Neural progenitor cell (in vitro differentiated cells): ENCODE measurements at regions not wholly inside any gene's neighbourhood (a gene's known extent, or its start where the extent isn't known, plus 50 kb on each side); places are given as distances from the start of the nearest gene placed in this dataset.
"Not testable (repeated sequence)": the region's sequence is repeated elsewhere in the genome, so short reads cannot be mapped to it uniquely, and the experiment has no call there.

Experiments
- DNase-seq: peaks from one replicate; pipeline ENCODE4 v3.0.0-alpha.2; 2016; ENCODE audit warnings: low spot score
- H2AFZ ChIP-seq: fragments of 200-600 bp; sonication (generic); replicated peaks from 2 replicates; pipeline ENCODE4 v1.6.1; 2016; ENCODE audit warnings: antibody characterized with exemption
- H3F3A ChIP-seq: fragments of 200-600 bp; sonication (generic); 2 replicates; pipeline ENCODE4 v1.6.1; 2016; ENCODE audit warnings: antibody characterized with exemption, low read depth
- H3K27ac ChIP-seq: fragments of 200-600 bp; sonication (generic); 2 replicates; pipeline ENCODE4 v1.5.1; 2016; ENCODE audit warnings: mild to moderate bottlenecking
- H3K27me3 ChIP-seq: fragments of 200-600 bp; sonication (generic); 2 replicates; pipeline ENCODE4 v1.6.1; 2016; ENCODE audit warnings: mild to moderate bottlenecking, moderate library complexity
- H3K36me3 ChIP-seq: fragments of 200-600 bp; sonication (generic); 2 replicates; pipeline ENCODE4 v1.5.1; 2016
- H3K4me1 ChIP-seq: fragments of 200-600 bp; sonication (generic); 2 replicates; pipeline ENCODE4 v1.6.1; 2016; ENCODE audit warnings: mixed run types
- H3K4me2 ChIP-seq: fragments of 200-600 bp; sonication (generic); 2 replicates; pipeline ENCODE4 v1.6.1; 2016
- H3K4me3 ChIP-seq: fragments of 200-600 bp; sonication (generic); 2 replicates; pipeline ENCODE4 v1.5.1; 2016
- H3K79me2 ChIP-seq: fragments of 200-600 bp; sonication (generic); 2 replicates; pipeline ENCODE4 v1.6.1; 2016; ENCODE audit warnings: low read depth
- H3K9ac ChIP-seq: fragments of 200-600 bp; sonication (generic); 2 replicates; pipeline ENCODE4 v1.6.1; 2016
- H3K9me3 ChIP-seq: fragments of 200-600 bp; sonication (generic); 2 replicates; pipeline ENCODE4 v1.5.1; 2016; ENCODE audit warnings: low read depth
- H4K20me1 ChIP-seq: fragments of 200-600 bp; sonication (generic); 2 replicates; pipeline ENCODE4 v1.6.1; 2016; ENCODE audit warnings: low read depth
- H3K27ac Mint-ChIP-seq: 3 replicates; pipeline ENCODE4 v1.8.0; 2021; ENCODE audit warnings: mixed read lengths
- H3K27me3 Mint-ChIP-seq: 2 replicates; pipeline ENCODE4 v1.8.0; 2022; ENCODE audit warnings: low read depth, mild to moderate bottlenecking, inconsistent platforms, moderate library complexity, mixed read lengths; ENCODE audit not compliant: insufficient read depth
- H3K36me3 Mint-ChIP-seq: 3 replicates; pipeline ENCODE4 v1.8.0; 2021; ENCODE audit warnings: mixed read lengths
- H3K4me1 Mint-ChIP-seq: 3 replicates; pipeline ENCODE4 v1.8.0; 2021; ENCODE audit warnings: mixed read lengths
- H3K4me3 Mint-ChIP-seq: 3 replicates; pipeline ENCODE4 v1.8.0; 2021; ENCODE audit warnings: mild to moderate bottlenecking, moderate library complexity, mixed read lengths
- H3K9me3 Mint-ChIP-seq: 3 replicates; pipeline ENCODE4 v1.8.0; 2020; ENCODE audit warnings: mixed read lengths
- EZH2 ChIP-seq: fragments of 200-600 bp; sonication (generic); IDR thresholded peaks from 2 replicates; pipeline ENCODE4 v1.6.1; 2017; ENCODE audit warnings: antibody characterized with exemption, mild to moderate bottlenecking, moderate library complexity
- EZH2phosphoT487 ChIP-seq: fragments of 200-600 bp; sonication (generic); IDR thresholded peaks from 2 replicates; pipeline ENCODE4 v1.6.1; 2017; ENCODE audit warnings: antibody characterized with exemption
- TF ChIP-seq, protein P1 (sequence below): fragments of 200-600 bp; sonication (generic); IDR thresholded peaks from 2 replicates; pipeline ENCODE4 v1.5.1; 2017; ENCODE audit warnings: antibody characterized with exemption, mild to moderate bottlenecking

DNA sequence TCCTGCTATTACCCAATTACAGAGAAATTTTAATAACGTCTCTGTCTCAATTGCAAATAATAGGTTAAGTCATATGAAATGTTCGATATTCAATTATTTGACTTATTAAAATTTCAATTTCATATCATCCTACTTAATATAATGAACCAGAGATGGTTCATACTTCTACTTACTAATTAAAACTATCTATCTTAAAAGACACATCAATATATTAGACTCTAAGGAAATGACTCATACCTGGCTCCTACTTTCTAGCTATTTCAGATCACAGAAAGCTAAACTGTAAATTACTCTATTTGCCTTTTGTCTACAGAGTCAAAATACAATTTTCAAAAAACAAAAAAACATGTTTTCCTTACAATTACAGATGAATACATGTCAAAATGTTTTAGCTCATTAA is 99.6 kb downstream of the CAPZA3 start:
- peaks cover 2% of the 10 kb centered on the region for H3K36me3 Mint-ChIP-seq
- Histone ChIP-seq H3K9me3 (peaks cover 4% of the 10 kb centered on the region), H3K4me3 (no peak overlapping the region), H3F3A (no peaks in the 10 kb centered on the region), H3K4me2 (no peak overlapping the region), H3K4me1 (no peaks in the 10 kb centered on the region), H4K20me1 (no peaks in the 10 kb centered on the region), H3K27me3 (no peaks in the 10 kb centered on the region), H3K79me2 (no peaks in the 10 kb centered on the region), H3K36me3 (no peaks in the 10 kb centered on the region), H2AFZ (no peak overlapping the region), H3K27ac (no peak overlapping the region), H3K9ac (no peak overlapping the region)
- no peak overlapping the region for H3K27ac Mint-ChIP-seq
- H3K9me3 Mint-ChIP-seq = peaks cover 23% of the 10 kb centered on the region
- TF ChIP-seq EZH2phosphoT487 (no peak), EZH2 (no peak)
- TF ChIP-seq, protein P1, sequence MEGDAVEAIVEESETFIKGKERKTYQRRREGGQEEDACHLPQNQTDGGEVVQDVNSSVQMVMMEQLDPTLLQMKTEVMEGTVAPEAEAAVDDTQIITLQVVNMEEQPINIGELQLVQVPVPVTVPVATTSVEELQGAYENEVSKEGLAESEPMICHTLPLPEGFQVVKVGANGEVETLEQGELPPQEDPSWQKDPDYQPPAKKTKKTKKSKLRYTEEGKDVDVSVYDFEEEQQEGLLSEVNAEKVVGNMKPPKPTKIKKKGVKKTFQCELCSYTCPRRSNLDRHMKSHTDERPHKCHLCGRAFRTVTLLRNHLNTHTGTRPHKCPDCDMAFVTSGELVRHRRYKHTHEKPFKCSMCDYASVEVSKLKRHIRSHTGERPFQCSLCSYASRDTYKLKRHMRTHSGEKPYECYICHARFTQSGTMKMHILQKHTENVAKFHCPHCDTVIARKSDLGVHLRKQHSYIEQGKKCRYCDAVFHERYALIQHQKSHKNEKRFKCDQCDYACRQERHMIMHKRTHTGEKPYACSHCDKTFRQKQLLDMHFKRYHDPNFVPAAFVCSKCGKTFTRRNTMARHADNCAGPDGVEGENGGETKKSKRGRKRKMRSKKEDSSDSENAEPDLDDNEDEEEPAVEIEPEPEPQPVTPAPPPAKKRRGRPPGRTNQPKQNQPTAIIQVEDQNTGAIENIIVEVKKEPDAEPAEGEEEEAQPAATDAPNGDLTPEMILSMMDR = no peak
- no peak overlapping the region for H3K4me3 Mint-ChIP-seq
- no peaks in the 10 kb centered on the region for H3K4me1 Mint-ChIP-seq
- no peak for DNase-seq
- peaks cover 2% of the 10 kb centered on the region for H3K27me3 Mint-ChIP-seq

DNA sequence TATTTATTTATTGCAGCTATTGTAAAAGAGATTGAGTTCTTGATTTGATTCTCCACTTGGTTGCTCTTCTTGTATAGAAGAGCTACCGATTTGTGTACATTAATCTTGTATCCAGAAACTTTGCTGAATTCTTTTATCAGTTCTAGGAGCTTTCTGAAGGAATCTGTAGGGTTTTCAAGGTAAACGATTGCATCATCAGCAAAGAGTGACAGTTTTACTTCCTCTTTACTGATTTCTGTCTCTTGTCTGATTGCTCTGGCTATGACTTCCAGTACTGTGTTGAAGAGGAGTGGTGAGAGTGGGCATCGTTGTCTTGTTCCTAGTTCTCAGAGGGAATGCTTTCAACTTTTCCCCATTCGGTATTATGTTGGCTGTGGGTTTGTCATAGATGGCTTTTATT is 103.1 kb downstream of the CAPZA3 start:
- H3K79me2 ChIP-seq, H3K36me3 Mint-ChIP-seq, H3K9ac ChIP-seq, H3K4me2 ChIP-seq, H3K27ac Mint-ChIP-seq, H3K4me3 Mint-ChIP-seq, H3K9me3 ChIP-seq, H4K20me1 ChIP-seq, H3K27me3 ChIP-seq, H3K4me1 ChIP-seq, H2AFZ ChIP-seq, H3K4me1 Mint-ChIP-seq, H3K36me3 ChIP-seq, DNase-seq, H3K27ac ChIP-seq, H3F3A ChIP-seq, H3K4me3 ChIP-seq, H3K27me3 Mint-ChIP-seq: not testable (repeated sequence)
- H3K9me3 Mint-ChIP-seq = peaks cover 17% of the 10 kb centered on the region

DNA sequence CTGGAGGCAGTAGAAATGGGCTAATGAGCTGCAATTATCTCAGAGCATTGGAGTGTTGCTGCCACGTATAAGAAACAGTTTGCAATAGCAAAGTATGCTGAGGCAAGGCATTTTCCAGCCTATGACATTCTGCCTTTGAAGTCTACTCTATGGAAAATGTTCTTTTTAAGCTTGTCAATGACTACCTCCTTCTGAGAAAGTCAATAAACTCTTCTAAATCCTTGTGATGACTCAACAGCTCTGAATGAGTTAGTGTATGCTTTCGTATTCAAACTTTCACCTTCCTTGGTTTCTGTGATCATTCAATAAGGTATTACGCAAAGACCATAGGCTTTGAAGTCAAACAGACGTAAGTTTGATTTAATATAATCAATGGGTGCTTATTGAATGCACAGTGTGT is 111.2 kb downstream of the CAPZA3 start:
- H3K4me1 ChIP-seq = peaks cover 5% of the 10 kb centered on the region
- H3K79me2 ChIP-seq = no peaks in the 10 kb centered on the region
- no peak for DNase-seq
- no peaks in the 10 kb centered on the region for H3K36me3 ChIP-seq
- Mint-ChIP-seq H3K4me1 (peaks cover 10% of the 10 kb centered on the region), H3K27me3 (peaks cover 4% of the 10 kb centered on the region), H3K27ac (no peak overlapping the region), H3K9me3 (no peaks in the 10 kb centered on the region), H3K4me3 (no peak overlapping the region), H3K36me3 (no peaks in the 10 kb centered on the region)
- no peaks in the 10 kb centered on the region for H3K27me3 ChIP-seq
- H4K20me1 ChIP-seq = no peaks in the 10 kb centered on the region
- H3K27ac ChIP-seq = no peak overlapping the region
- no peaks in the 10 kb centered on the region for H3F3A ChIP-seq
- no peak overlapping the region for H3K4me3 ChIP-seq
- peak overlapping the region; percentile 29 for H2AFZ ChIP-seq
- TF ChIP-seq EZH2phosphoT487 (no peak), EZH2 (no peak)
- TF ChIP-seq, protein P1 = no peak
- H3K9me3 ChIP-seq = no peaks in the 10 kb centered on the region
- no peak overlapping the region for H3K4me2 ChIP-seq
- H3K9ac ChIP-seq = no peak overlapping the region

DNA sequence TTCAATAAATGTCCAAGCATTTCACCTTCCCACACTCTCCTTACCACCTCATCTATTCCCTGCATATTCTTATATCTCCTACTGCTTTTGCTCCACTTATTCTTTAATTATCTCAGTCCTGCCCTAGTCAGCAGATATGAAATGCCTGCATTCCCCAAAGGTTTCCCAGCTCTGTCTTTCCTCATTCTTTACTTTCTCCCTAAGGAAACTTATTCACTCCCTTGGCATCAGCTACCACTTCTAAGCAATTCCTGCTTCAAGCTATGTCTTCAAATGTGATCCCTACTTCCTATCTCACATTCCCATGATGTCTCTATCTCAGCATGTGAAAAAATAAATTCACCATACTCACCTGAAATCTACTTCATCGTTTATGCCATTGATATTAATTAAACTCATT is 111.8 kb downstream of the CAPZA3 start:
- H3K9ac ChIP-seq = no peak overlapping the region
- no peaks in the 10 kb centered on the region for H3K36me3 ChIP-seq
- TF ChIP-seq, protein P1 = no peak
- TF ChIP-seq EZH2 = no peak
- TF ChIP-seq EZH2phosphoT487 = no peak
- no peaks in the 10 kb centered on the region for H3K27me3 ChIP-seq
- no peaks in the 10 kb centered on the region for H4K20me1 ChIP-seq
- H3K4me2 ChIP-seq = no peak overlapping the region
- Mint-ChIP-seq H3K36me3 (no peaks in the 10 kb centered on the region), H3K4me3 (no peak overlapping the region), H3K9me3 (no peaks in the 10 kb centered on the region), H3K4me1 (peaks cover 13% of the 10 kb centered on the region), H3K27ac (no peak overlapping the region), H3K27me3 (peaks cover 2% of the 10 kb centered on the region)
- no peaks in the 10 kb centered on the region for H3K79me2 ChIP-seq
- H3K4me1 ChIP-seq = peaks cover 5% of the 10 kb centered on the region
- H3K27ac ChIP-seq = no peak overlapping the region
- H3F3A ChIP-seq = no peaks in the 10 kb centered on the region
- H3K4me3 ChIP-seq = no peak overlapping the region
- H2AFZ ChIP-seq = no peak overlapping the region
- H3K9me3 ChIP-seq = no peaks in the 10 kb centered on the region
- no peak for DNase-seq
